HCT116 (cell line): ENCODE measurements at regions not wholly inside any gene's neighbourhood (a gene's known extent, or its start where the extent isn't known, plus 50 kb on each side); places are given as distances from the start of the nearest gene placed in this dataset.

ENCODE experiments used
- POLR2A ChIP-seq: IDR thresholded peaks from 2 replicates; pipeline ENCODE4 v1.7.0; 2011; ENCODE audit warnings: borderline replicate concordance; ENCODE audit not compliant: insufficient read depth, insufficient read length; ENCODE audit errors: extremely low read depth
- SP1 ChIP-seq: IDR thresholded peaks from 2 replicates; pipeline ENCODE4 v1.6.1; 2012; ENCODE audit warnings: low read depth
- YY1 ChIP-seq: IDR thresholded peaks from 2 replicates; pipeline ENCODE4 v1.6.1; 2011; ENCODE audit warnings: low read length, low read depth, moderate library complexity, mild to moderate bottlenecking; ENCODE audit not compliant: insufficient replicate concordance; ENCODE audit errors: extremely low read depth
- ZNF274 ChIP-seq: fragments of 200-500 bp; sonication (Bioruptor generic); IDR thresholded peaks from 2 replicates; pipeline ENCODE4 v1.6.1; 2014; ENCODE audit warnings: mild to moderate bottlenecking, low read depth, low read length, inconsistent platforms
- TF ChIP-seq, protein P1 (sequence below), 3 experiments: fragments of 200-600 bp in 1 of 3; sonication (generic) in 1 of 3; IDR thresholded peaks in 2 of 3; conservative IDR thresholded peaks in 1 of 3; 2 replicates each; pipeline ENCODE4 v1.5.1; 2012 to 2017; ENCODE audit warnings: low read depth in 2 of 3, low read length in 2 of 3, antibody characterized with exemption in 1 of 3, borderline replicate concordance in 1 of 3, control low read depth in 1 of 3, mild to moderate bottlenecking in 1 of 3, mixed read lengths in 1 of 3, mixed run types in 1 of 3, moderate library complexity in 1 of 3; ENCODE audit not compliant: insufficient read depth in 1 of 3

DNA sequence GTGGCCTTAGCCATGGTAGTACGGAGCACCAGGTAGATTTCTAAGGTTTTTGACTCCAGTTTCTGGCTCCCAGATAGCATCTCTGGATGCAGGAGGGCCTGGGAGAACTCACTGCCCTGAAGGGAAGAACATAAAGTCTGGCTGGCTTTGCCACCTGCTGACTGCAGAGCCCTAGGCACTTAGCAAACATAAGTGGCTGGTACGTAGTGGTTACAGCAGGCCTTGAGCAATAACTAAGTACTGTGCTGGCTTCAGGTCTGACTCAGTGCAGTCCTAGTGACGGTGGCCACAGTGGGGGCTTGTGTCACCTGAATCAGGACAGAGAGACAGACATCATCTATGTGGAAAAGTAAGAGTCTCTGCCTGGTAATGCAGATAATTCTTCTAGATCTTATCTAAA lies 871.1 kb downstream of the PDCD6IP start:
- no peak for TF ChIP-seq ZNF274
- TF ChIP-seq, protein P1, sequence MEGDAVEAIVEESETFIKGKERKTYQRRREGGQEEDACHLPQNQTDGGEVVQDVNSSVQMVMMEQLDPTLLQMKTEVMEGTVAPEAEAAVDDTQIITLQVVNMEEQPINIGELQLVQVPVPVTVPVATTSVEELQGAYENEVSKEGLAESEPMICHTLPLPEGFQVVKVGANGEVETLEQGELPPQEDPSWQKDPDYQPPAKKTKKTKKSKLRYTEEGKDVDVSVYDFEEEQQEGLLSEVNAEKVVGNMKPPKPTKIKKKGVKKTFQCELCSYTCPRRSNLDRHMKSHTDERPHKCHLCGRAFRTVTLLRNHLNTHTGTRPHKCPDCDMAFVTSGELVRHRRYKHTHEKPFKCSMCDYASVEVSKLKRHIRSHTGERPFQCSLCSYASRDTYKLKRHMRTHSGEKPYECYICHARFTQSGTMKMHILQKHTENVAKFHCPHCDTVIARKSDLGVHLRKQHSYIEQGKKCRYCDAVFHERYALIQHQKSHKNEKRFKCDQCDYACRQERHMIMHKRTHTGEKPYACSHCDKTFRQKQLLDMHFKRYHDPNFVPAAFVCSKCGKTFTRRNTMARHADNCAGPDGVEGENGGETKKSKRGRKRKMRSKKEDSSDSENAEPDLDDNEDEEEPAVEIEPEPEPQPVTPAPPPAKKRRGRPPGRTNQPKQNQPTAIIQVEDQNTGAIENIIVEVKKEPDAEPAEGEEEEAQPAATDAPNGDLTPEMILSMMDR (IDR thresholded peaks at IDR 0.05 in 2 of 3, conservative IDR thresholded peaks at IDR 0.05 in 1 of 3; ENCODE audit: borderline replicate concordance in 1 of 3, insufficient read depth in 1 of 3, low read depth in 2 of 3, low read length in 2 of 3), result no peak
- TF ChIP-seq SP1, result no peak
- no peak for TF ChIP-seq POLR2A
- TF ChIP-seq YY1, result no peak
